Frontal cortex (tissue), 4 donors: ENCODE measurements at regions not wholly inside any gene's neighbourhood (a gene's known extent, or its start where the extent isn't known, plus 50 kb on each side); places are given as distances from the start of the nearest gene placed in this dataset. TPM values are rescaled to one million over a fixed set of nuclear protein-coding genes. Genes with fewer than 3 reads are reported as not detected.
"Not testable (repeated sequence)": the region's sequence is repeated elsewhere in the genome, so short reads cannot be mapped to it uniquely, and the experiment has no call there.

ENCODE experiments used
- DNase-seq, 2 donors: peaks; one replicate each; pipeline ENCODE4 v3.0.0; 2012; ENCODE audit warnings: low spot score in 2 of 2
- FAIRE-seq: peaks from 2 replicates; lab custom pipeline; 2012; peaks lifted over from hg19 to GRCh38; lab: Jason Lieb, UNC
- small RNA-seq: library from RNA; depleted of rRNA; stranded (forward); fragments of <200 nt; gene quantifications from one replicate; pipeline ENCODE3, GENCODE V24; 2014
- donor health status: control.
- donor health status: control.
- donor health status: control.

DNA sequence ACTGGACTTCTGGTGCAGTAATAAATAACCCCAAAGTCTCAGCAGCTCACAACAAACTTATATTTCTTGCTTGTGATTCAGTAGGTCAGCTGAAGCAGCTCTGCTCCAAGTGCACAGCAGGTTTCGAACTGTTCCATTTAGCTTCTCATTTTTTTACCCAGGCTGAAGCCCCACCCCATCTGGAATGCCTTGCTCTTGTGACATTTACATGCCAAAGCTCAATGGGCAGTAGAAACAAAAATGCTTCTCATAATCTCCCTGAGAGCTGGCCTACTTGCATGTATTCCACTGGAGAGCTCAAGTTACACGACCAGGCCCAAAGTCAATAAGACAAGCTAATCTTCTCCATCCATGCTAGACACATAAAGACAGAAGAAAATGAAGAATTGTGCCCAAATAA, 165.2 kb downstream of the HAO1 start:
- DNase-seq (no peak), FAIRE-seq (no peak)

DNA sequence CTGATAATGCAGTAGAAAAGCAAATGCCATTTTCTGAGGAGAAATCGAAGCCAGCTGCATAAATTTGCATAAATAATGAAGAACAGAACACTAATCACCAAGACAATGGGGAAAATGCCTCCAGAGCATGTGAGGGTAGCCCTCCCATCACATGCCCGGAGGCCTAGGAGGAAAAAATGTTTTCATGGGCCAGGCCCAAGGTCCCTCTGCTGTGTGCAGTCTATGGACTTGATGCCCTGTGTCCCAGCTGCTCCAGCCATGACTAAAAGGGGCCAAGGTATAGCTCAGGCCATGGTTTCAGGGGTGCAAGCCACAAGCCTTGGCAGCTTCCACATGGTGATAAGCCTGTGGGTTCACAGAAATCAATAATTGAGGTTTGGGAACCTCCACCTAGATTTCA, 164.1 kb downstream of the HAO1 start:
- FAIRE-seq (no peak), DNase-seq (no peak)

DNA sequence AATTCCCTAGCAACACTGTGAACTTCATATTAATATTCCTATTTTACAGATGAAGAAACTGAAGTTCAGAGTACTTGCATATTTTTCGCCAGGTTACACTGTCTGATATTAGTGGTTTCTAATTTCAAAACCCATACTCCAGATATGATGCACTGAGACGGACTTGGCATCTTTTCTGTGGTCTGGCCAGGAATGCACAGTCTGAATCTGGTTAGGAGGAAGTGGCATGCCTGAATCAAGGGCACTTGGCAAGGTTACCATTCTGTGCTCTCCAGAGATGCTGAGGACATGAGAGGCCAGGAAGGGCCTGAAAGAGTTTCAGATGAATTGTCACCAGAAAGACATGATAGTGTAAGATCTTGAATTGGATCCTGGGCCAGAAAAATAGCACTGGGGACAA, 150.1 kb downstream of the HAO1 start:
- FAIRE-seq = no peak

DNA sequence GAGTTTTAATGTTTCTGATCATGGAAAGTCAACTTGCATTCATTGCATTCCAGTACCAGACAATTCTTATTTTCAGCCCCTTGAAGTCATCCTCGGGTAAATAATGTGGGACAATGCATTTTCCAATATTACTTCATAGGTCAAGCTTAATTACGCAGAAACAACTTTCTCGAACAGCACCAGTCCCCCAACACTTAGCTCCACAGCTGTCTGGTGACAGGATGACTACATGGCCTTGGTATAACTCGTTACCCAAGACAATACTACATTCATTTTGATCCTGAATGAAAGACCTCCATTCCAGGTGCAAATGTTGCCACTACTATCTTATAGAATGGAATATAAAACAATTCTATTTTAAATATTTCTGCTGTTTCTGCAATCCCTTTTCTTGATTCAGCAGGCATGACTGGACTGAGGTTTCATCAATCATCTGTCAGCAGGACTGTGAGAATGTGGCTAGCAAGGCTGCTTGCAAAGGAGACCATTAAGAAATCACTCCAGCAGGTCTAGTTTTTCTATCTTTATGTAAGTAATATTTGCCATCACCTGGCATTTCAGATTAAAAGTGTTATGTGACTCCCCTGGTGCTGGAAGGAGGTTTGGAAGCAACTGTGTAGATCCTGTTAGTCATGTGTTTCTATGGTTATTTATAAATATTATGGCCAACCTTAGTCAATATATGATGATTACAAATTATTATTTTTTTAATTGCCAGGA, 147.9 kb downstream of the HAO1 start:
- DNase-seq = no peak
- FAIRE-seq = no peak

More for the DNA sequence above, 150.1 kb downstream of the HAO1 start:
- no peak for DNase-seq

DNA sequence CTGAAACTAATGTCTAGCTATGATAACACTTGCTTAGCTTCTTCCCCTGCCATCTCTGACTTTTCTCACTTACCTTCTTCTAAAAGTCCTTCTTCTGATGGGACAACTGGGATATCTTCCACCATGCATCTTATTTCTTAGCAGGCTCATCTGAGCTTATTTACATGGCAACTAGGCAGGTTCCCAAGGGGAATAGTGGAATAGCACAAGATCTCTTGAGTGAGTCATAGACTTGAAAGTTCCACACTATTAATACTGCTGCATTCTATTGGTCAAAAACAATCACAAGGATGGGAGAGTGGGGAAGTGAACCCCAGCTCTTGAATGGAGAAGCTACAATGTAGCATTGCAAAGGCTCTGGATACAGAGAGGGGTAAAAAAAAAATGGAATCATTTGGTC, 142.1 kb downstream of the HAO1 start:
- DNase-seq = no peak
- FAIRE-seq = no peak

DNA sequence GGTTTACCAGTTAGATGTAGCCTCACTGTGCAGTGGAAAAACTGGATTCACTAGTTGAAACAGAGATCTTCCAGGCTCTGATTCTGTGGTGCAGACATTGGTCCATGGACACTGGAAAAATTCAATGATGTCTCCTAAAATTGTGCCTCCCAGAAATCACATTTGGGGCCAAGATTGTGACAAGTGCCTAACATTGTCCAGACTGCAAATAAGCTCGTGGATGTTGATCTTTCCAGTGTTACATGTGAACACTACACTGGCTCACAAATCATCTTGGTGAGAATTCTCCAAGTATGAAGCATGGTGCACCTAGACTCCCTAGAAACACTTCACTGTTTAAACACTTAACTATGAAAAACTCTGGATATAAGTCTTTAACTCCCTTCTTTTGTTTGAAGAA, 140.4 kb downstream of the HAO1 start:
- no peak for DNase-seq
- no peak for FAIRE-seq

DNA sequence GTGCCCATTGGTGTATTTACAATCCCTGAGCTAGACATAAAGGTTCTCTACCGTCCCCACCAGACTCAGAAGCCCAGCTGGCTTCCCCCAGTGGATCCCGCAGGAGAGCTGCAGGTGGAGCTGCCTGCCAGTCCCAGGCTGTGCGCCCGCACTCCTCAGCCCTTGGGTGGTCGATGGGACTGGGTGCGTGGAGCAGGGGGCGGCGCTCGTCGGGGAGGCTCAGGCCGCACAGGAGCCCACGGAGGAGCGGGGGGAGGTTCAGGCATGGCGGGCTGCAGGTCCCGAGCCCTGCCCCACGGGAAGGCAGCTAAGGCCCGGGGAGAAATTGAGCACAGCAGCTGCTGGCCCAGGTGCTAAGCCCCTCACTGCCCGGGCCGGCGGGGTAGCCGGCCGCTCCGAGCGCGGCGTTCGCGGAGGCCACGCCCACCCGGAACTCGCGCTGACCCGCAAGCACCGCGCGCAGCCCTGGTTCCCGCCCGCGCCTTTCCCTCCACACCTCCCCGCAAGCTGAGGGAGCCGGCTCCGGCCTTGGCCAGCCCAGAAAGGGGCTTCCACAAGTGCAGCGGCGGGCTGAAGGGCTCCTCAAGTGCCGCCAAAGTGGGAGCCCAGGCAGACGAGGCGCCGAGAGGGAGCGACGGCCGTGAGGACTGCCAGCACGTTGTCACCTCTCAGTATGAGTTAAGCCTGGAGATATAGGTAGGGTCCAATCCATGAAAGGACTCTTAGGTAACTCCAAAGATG, 136.7 kb downstream of the HAO1 start:
- FAIRE-seq, DNase-seq: not testable (repeated sequence)

DNA sequence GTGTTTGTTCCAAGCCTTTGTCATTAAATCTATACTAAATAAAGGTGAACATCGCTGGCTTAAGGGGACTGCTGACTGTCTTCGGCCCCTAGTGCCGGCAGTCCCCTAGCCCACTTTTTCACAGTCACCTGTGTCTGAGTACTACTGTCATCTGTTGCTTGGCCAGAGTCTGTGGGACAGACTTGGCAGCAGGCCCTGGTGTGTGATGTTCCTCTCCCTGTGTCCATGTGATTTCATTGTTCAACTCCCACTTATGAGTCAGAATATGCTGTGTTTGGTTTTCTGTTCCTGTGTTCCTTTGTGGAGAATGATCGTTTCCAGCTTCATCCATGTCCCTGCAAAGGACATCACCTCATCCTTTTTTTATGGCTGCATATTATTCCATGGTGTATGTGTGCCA, 133.4 kb downstream of the HAO1 start:
- DNase-seq = no peak
- no peak for FAIRE-seq

DNA sequence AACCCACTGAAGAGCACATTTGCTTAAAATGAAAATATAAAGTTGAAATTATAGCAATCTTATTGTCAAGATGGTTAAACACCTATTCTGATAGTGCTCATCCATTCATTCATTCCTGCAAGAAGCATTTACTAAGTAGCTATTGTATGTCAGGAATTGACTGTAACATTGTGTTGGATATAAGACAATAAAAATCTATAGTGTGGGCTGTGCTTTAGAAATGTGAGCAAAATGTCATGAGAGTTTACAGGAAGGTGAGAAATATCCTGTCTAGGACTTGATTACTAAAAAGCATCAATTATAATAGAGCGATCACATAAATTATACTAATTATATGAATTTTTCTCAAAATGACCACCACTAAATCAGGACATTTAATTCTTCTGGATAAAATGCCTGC, 123.0 kb downstream of the HAO1 start:
- DNase-seq (no peak), FAIRE-seq (no peak)

DNA sequence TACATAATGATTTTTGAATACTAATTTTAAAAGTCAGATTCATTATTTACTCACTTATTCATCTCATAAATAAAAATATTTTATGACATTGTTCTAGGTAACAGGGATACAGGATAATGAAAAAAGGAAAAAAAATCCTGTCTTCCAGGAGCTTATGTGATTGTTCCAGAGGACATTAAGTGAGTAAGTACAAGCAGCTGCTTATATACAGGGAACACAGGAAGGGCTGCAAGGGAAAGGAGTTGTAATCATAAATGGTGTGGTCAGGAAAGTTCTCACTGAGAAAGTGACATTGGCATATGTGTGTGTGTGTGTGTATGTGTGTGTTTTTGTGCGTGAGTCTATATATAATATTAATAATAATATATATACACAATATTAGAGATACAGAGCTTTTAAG, 121.8 kb downstream of the HAO1 start:
- no peak for FAIRE-seq

DNA sequence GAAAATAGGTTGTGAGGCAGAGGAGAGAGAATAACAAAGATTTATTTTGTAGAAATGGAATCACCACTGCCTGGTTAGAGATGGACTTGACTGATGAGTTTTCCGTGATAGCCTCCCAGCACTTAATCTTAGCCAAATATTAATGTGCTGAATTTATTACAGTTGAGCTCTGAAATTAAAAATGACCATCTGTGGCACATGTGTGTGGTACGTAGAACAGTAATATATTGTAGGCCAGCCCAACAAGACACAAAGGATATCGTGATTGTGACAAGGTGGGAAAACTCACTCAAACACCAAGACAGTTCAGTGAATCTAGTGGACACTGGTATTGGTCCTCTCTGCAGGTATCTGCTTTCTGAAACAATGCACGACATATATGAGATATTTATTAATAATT, 119.4 kb downstream of the HAO1 start:
- FAIRE-seq (no peak), DNase-seq (no peak)

More for the DNA sequence above, 121.8 kb downstream of the HAO1 start:
- DNase-seq = no peak

DNA sequence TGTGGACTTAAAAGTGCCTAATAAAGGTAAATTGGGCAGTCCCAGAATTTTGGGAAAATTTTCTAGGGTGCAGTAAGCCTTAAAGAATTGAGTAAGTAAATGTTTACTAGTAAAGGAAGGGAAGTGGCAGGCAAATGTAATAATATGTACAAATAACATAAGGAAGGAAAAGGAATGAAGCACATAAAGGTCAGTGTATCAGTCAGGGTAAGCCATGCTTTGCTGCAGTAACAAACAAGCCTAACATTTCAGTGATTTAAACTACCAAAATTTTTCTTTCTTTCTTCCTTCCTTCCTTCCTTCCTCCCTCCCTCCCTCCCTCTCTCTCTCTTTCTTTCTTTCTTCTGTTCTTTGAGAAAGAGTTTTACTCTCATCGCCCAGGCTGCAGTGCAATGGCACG, 117.5 kb downstream of the HAO1 start:
- FAIRE-seq = no peak
- no peak for DNase-seq

DNA sequence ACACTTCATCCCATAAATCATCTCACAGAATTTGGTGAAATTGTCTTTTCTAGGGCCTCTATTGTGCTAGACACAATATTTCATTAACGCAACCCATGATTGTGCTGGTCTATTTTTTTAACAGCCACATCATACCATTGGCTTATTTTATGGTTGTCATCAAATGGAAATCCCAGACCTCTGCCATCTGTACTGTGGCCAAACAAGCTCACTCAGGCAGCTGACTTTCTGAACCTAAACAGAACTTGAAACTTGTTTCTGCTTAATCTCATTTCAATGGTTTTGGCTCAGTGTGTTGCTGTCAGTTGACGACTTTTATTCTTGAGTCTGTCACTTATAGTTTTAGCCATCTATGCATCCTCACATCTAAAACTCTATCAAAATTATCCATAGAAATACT, 111.8 kb downstream of the HAO1 start:
- DNase-seq (no peak), FAIRE-seq (no peak)

DNA sequence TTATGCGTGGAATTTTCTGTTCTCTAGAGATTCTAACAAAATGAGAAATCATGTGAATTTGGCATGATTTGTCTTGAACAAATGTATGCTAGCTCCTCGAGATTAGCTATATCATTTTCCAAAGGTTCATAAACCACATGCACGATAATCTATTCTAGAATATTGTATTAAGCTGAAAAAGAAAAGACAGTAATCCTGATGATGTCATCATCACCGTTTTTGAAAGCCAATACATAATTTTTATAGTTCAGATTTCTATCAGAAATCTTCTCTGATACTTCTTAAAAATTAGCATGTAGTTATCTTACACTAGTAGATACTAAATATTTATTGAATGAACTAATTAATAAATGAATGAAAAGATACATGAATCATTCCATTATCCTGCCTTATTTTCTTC, 111.2 kb downstream of the HAO1 start:
- DNase-seq (no peak), FAIRE-seq (no peak)

DNA sequence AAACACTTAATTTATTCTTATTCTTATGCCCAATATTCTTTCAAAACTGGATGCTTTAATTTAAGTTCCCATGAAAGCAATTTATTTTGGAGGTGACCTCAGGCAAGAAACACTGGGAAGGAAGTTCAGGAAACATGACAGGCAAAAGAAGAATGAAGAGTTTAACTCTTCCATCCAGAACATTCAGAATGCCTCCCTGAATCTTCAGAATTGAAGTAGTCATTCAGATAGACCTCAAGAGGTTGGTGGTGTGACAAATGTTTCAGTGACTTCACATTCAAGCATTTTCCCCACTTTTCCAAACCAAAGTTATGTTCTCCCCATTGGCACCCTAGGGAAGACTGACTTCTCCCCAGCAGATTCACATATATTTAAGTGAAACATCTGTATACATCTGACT, 110.5 kb downstream of the HAO1 start:
- no peak for DNase-seq
- FAIRE-seq = no peak

Small RNA genes in the stretch of these regions (small RNA-seq; reads per million reads assigned to genes)
- gene MIR8062 (not detected), gene RN7SL547P (not detected)
